SJCRH30 (cell line): ENCODE measurements at regions not wholly inside any gene's neighbourhood (a gene's known extent, or its start where the extent isn't known, plus 50 kb on each side); places are given as distances from the start of the nearest gene placed in this dataset.
"Not testable (repeated sequence)": the region's sequence is repeated elsewhere in the genome, so short reads cannot be mapped to it uniquely, and the experiment has no call there.

Experiments used
- DNase-seq, 2 experiments: peaks; one replicate each; pipeline ENCODE4 v3.0.0-alpha.2; 2015 to 2020
- H3K27ac ChIP-seq: fragments of 250-450 bp; sonication (Bioruptor Pico); 2 replicates; pipeline ENCODE4 v1.5.1; 2020; ENCODE audit warnings: mild to moderate bottlenecking, moderate library complexity
- H3K27me3 ChIP-seq: fragments of 250-450 bp; sonication (Bioruptor Pico); 2 replicates; pipeline ENCODE4 v1.5.1; 2020; ENCODE audit warnings: mild to moderate bottlenecking, moderate library complexity
- H3K36me3 ChIP-seq: fragments of 250-450 bp; sonication (Bioruptor Pico); 2 replicates; pipeline ENCODE4 v1.5.1; 2020; ENCODE audit warnings: mild to moderate bottlenecking, moderate library complexity
- H3K4me1 ChIP-seq: fragments of 250-450 bp; sonication (Bioruptor Pico); 2 replicates; pipeline ENCODE4 v1.5.1; 2020; ENCODE audit warnings: mild to moderate bottlenecking, moderate library complexity
- H3K4me3 ChIP-seq: fragments of 250-450 bp; sonication (Bioruptor Pico); 2 replicates; pipeline ENCODE4 v1.5.1; 2020; ENCODE audit warnings: mild to moderate bottlenecking, moderate library complexity
- H3K9me3 ChIP-seq: fragments of 250-450 bp; sonication (Bioruptor Pico); replicated peaks from 2 replicates; pipeline ENCODE4 v1.5.1; 2020; ENCODE audit warnings: mild to moderate bottlenecking, moderate library complexity

- not testable (repeated sequence) for H3K9me3 ChIP-seq, H3K4me3 ChIP-seq, H3K27ac ChIP-seq, H3K27me3 ChIP-seq, H3K4me1 ChIP-seq, H3K36me3 ChIP-seq, DNase-seq
These were observed 196.5 kb upstream of the ZNF469 start for GRCh38 chr16:88185976-88186888.

DNA sequence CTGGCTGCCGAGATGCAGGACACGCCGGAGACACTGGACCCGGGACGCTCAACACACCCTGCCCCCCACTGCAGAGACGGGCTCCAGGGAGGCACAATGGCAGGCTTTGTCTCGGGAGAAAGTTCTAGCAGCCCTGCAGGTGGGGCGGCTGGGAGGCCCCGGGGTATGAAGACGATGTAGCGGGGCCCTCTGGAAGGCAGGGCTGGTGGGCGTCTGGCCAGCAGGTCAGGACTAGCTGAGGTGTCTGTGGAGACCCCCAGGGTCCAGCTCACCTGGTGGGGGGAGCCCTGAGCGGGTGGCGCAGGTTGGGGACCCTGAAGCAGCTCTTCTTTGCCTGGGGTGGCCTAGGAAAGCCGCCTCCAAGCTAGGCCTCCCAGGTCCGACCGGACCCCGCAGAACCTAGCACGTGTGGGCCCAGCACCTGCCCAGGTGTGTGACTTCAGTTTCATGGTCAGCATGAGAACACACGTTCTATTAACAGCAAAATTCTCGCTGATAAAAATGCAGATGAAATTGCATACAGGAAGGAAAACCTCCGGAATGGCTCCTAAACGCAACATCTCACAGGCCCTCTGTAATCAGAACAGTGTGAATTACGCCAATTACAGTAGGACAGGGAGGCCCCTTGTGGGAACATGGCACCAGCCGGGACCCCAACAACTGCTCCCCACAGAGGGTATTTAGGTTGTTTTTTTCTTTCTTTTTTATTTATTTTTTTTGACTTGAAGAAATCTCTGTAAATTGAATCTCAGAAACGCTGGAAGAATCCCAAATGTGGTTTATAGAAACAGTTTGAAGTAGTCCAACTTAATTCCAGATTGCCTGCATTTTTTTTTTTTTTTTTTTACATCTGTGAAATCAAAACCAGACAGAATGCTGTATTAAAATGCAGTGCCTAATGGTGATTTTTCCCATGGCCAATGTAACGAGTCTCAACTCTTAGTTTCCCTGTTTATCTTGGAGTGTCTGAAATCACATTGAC is 195.6 kb upstream of the ZNF469 start:
- H3K36me3 ChIP-seq, H3K4me3 ChIP-seq, H3K27me3 ChIP-seq, H3K9me3 ChIP-seq, H3K4me1 ChIP-seq, H3K27ac ChIP-seq, DNase-seq: not testable (repeated sequence)

DNA sequence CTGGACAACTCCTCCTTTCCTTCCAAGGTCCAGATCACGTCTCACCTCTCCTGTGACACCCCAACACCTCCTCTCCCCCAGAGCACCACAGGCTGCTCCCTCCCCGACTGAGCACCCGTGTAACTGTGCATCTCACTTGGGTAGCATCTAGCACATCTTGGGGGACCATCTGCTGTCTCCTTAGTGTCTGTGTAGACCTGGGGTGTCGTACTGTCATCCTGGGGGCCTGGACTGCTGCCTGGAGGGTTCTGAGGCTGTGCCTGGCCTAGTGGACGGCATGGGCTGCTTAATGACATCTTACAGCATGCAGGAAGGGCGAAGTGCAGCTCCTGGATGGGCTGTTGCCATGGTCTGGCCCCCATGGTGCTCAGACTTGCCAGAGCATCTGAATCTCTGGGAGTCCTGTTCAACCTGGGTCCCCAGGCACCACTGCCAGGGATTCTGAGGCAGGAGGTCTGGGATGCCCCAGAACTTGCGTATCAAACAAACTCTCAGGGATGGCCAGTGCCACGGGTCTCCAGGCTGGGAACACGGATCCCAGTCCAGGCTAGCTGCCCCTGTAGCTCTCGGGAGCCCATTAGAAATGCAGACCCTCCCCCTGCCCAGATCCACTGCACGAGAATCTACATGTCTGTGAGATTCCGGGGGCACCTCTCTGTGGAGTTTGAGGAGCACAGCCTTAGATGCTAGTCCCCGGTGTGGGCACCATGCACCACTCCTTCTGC is 194.4 kb upstream of the ZNF469 start:
- H3K36me3 ChIP-seq, H3K4me3 ChIP-seq, H3K4me1 ChIP-seq, DNase-seq, H3K9me3 ChIP-seq, H3K27ac ChIP-seq, H3K27me3 ChIP-seq: not testable (repeated sequence)

DNA sequence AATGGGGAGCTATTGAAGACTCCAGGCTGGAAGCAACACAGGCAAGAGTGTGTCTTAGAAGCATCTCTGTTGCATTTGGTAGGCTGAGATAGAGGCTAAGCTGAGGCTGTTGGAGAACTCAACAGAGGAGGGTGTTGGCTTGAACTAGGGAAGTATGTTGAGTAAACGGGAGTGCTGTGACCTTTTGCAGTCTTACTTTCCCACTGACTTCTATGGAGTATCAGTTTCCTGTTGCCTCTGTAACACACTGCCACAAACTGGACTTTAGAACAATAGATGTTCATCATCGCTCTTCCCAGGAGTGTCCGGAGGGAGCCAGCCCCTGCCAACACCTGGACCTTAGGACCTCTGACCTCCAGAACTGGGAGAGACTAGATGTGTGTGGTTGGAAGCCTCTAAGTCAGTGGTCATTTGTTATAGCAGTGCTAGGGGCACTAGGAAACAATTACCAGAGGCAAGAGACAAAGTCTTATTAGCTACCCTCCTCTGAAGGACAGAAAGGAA is 192.1 kb upstream of the ZNF469 start:
- H3K4me3 ChIP-seq, H3K9me3 ChIP-seq, H3K36me3 ChIP-seq, DNase-seq, H3K4me1 ChIP-seq, H3K27ac ChIP-seq, H3K27me3 ChIP-seq: not testable (repeated sequence)

DNA sequence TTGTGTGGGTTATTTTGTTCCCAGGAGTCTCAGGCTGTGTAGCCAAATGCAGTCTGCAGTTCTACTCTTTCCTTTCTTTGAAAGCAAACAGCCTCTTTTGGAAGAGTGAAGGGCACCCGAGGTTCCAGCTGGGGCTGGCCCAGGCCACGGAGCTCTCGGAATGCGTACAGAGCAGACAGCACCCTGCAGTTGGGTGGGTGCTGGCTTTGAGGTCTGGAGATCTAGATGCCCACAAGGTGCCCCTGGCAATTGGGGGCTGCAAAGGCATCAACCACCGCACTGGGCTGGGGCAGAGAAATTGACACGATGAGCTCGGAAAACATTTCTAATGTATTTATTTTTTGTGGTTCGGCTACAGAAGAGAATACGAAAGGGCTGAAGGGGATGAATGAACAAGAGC is 191.6 kb upstream of the ZNF469 start:
- H3K36me3 ChIP-seq, H3K27me3 ChIP-seq, H3K4me1 ChIP-seq, H3K9me3 ChIP-seq, DNase-seq, H3K27ac ChIP-seq, H3K4me3 ChIP-seq: not testable (repeated sequence)

DNA sequence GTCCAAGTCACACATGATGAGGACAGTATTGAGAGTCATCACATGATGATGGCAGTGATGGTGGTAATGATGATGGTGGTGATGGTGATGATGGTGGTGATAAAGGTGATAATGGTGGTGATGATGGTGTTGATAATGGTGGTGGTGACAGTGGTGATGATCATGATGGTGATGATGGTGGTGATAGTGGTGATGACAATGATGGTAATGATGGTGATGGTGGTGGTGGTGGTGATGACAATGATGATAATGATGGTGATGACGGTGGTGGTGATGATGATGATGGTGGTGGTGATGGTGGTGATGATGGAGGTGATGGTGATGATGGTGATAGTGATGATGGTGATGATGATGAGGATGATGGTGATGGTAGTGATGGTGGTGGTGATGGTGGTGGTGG is 190.2 kb upstream of the ZNF469 start:
- H3K36me3 ChIP-seq: no peaks in the 10 kb centered on the region
- H3K9me3 ChIP-seq: no peaks in the 10 kb centered on the region
- peaks cover 2% of the 10 kb centered on the region; the same call in 1 of the 2 replicates for H3K27me3 ChIP-seq
- DNase-seq: no peak
- H3K27ac ChIP-seq: no peak overlapping the region
- H3K4me1 ChIP-seq: no peaks in the 10 kb centered on the region
- no peak overlapping the region for H3K4me3 ChIP-seq

- H3K27me3 ChIP-seq, H3K9me3 ChIP-seq, H3K27ac ChIP-seq, H3K4me1 ChIP-seq, H3K4me3 ChIP-seq, H3K36me3 ChIP-seq: not testable (repeated sequence)
- peak in 1 of 2 experiments; percentile 36 for DNase-seq
These were observed 188.9 kb upstream of the ZNF469 start for GRCh38 chr16:88193706-88194396.

- no peaks in the 10 kb centered on the region for H3K4me1 ChIP-seq
- no peaks in the 10 kb centered on the region for H3K36me3 ChIP-seq
- no peak overlapping the region for H3K27ac ChIP-seq
- H3K9me3 ChIP-seq: no peaks in the 10 kb centered on the region
- peaks cover 2% of the 10 kb centered on the region; the same call in 1 of the 2 replicates for H3K27me3 ChIP-seq
- peak in 1 of 2 experiments; percentile 38 for DNase-seq
- H3K4me3 ChIP-seq: no peak overlapping the region
These were observed 188.1 kb upstream of the ZNF469 start for GRCh38 chr16:88194397-88195268.

DNA sequence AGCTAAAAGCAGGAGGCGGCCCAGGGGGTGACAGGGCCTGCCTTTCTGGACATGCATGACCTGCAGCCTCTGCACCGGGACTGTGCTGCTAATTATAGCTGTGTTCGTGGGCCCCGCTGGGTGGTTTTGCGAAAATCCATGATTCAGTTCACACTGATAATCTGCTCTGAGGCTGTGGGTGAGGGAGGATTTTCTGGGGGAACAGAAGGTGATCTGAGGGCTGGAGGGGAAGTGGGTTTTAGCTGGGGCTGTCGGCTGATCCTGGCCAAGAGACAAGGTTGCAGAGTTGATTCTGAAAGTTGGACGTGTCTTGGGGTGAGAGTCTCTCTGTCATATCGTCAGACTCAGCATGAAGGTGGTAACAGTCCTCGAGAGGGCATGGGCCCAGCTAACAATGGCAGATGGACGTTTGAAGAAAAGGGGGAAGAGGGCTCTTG is 187.5 kb upstream of the ZNF469 start:
- no peak overlapping the region for H3K27ac ChIP-seq
- DNase-seq: no peak
- no peaks in the 10 kb centered on the region for H3K4me1 ChIP-seq
- H3K9me3 ChIP-seq: no peaks in the 10 kb centered on the region
- H3K4me3 ChIP-seq: no peak overlapping the region
- H3K36me3 ChIP-seq: no peaks in the 10 kb centered on the region
- H3K27me3 ChIP-seq: peaks cover 2% of the 10 kb centered on the region; the same call in 1 of the 2 replicates

GRCh38 chr16:88195911-88196465 is 186.8 kb upstream of the ZNF469 start:
- no peak for DNase-seq
- Histone ChIP-seq H3K36me3 (no peaks in the 10 kb centered on the region), H3K27me3 (peaks cover 2% of the 10 kb centered on the region; the same call in 1 of the 2 replicates), H3K27ac (no peak overlapping the region), H3K9me3 (no peaks in the 10 kb centered on the region), H3K4me3 (no peak overlapping the region), H3K4me1 (no peaks in the 10 kb centered on the region)

DNA sequence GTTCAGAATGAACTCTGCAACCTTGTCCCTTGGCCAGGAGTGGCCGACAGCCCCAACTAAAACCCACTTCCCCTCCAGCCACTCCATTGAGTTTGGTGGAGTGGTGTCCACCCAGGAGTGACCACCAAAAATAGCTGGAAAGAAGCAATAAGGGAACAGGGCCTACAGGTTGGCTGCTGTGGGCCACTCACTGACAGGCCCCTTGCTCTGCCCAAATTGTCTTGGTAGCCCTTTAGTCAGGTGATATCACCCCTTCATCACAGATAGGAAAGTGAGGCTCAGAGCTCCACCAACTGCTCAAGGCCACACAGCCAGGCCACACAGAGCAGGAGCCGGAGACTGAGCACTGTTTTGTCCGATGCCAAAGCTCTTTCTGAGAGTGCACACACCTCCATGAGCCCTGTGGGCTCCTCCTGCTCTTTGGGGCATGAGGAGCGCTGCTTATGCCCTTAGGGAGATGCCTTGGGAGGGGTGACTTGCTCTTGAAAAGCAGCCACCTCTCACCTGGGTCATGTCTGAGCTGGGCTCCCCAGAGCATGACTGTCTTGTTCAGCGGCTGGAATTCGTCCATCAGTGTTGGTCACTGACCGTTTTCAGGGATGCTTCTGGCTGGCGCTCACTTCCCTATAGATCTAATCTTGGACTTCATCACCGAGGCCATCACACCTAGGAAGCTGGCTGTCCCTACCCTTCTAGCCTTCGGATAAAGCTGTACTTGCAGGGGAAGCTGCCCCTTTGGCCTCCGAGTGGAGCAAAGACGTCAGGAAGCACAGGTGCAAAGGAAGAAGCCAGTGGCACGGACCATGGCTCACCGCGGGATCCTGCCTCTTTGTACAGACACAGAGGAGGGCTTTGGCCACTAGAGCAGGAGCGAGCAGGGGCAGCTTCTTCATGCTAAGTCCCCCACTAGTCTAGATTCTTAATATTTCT is 186.0 kb upstream of the ZNF469 start:
- Histone ChIP-seq H3K9me3 (no peaks in the 10 kb centered on the region), H3K4me3 (no peak overlapping the region), H3K27ac (no peak overlapping the region), H3K36me3 (no peaks in the 10 kb centered on the region), H3K27me3 (peaks cover 2% of the 10 kb centered on the region; the same call in 1 of the 2 replicates), H3K4me1 (no peaks in the 10 kb centered on the region)
- DNase-seq: no peak
